ENCODE measurements at regions not wholly inside any gene's neighbourhood (a gene's known extent, or its start where the extent isn't known, plus 50 kb on each side); places are given as distances from the start of the nearest gene placed in this dataset.
"Not testable (repeated sequence)": the region's sequence is repeated elsewhere in the genome, so short reads cannot be mapped to it uniquely, and the experiment has no call there.

GRCh38 chr2:150135223-150135883 lies 352.1 kb downstream of the RND3 start:
- DNase-seq (ENCODE audit: low read depth in 2 of 2): no peak

GRCh38 chr2:150134223-150134857 lies 353.1 kb downstream of the RND3 start:
- DNase-seq (ENCODE audit: low read depth in 2 of 2): no peak

- DNase-seq (ENCODE audit: low read depth in 2 of 2): no peak
These were observed 353.8 kb downstream of the RND3 start for GRCh38 chr2:150133623-150134022.

GRCh38 chr2:150129921-150130575 lies 357.4 kb downstream of the RND3 start:
- DNase-seq (ENCODE audit: low read depth in 2 of 2): no peak

GRCh38 chr2:150127995-150128394 lies 359.5 kb downstream of the RND3 start:
- no peak for DNase-seq (ENCODE audit: low read depth in 2 of 2)

GRCh38 chr2:150127346-150127990 lies 360.0 kb downstream of the RND3 start:
- no peak for DNase-seq (ENCODE audit: low read depth in 2 of 2)

- no peak for DNase-seq (ENCODE audit: low read depth in 2 of 2)
These were observed 360.6 kb downstream of the RND3 start for GRCh38 chr2:150126839-150127238.

- DNase-seq (ENCODE audit: low read depth in 2 of 2): no peak
These were observed 361.2 kb downstream of the RND3 start for GRCh38 chr2:150126143-150126740.

- DNase-seq (ENCODE audit: low read depth in 2 of 2): no peak
These were observed 361.8 kb downstream of the RND3 start for GRCh38 chr2:150125708-150126107.

GRCh38 chr2:150125188-150125587 lies 362.3 kb downstream of the RND3 start:
- DNase-seq (ENCODE audit: low read depth in 2 of 2): no peak

GRCh38 chr2:150124739-150125138 lies 362.7 kb downstream of the RND3 start:
- no peak for DNase-seq (ENCODE audit: low read depth in 2 of 2)

- no peak for DNase-seq (ENCODE audit: low read depth in 2 of 2)
These were observed 364.4 kb downstream of the RND3 start for GRCh38 chr2:150122871-150123613.

- no peak for DNase-seq (ENCODE audit: low read depth in 2 of 2)
These were observed 365.3 kb downstream of the RND3 start for GRCh38 chr2:150122156-150122555.

GRCh38 chr2:150120326-150120955 lies 367.0 kb downstream of the RND3 start:
- DNase-seq (ENCODE audit: low read depth in 2 of 2): no peak

- no peak for DNase-seq (ENCODE audit: low read depth in 2 of 2)
These were observed 367.6 kb downstream of the RND3 start for GRCh38 chr2:150119819-150120218.

- not testable (repeated sequence) for DNase-seq (ENCODE audit: low read depth in 2 of 2)
These were observed 373.4 kb downstream of the RND3 start for GRCh38 chr2:150114089-150114488.

- DNase-seq (ENCODE audit: low read depth in 2 of 2): no peak
These were observed 376.9 kb downstream of the RND3 start for GRCh38 chr2:150110548-150110947.

GRCh38 chr2:150109912-150110311 lies 377.6 kb downstream of the RND3 start:
- no peak for DNase-seq (ENCODE audit: low read depth in 2 of 2)

GRCh38 chr2:150109028-150109427 lies 378.4 kb downstream of the RND3 start:
- no peak for DNase-seq (ENCODE audit: low read depth in 2 of 2)

GRCh38 chr2:150107816-150108215 lies 379.7 kb downstream of the RND3 start:
- no peak for DNase-seq (ENCODE audit: low read depth in 2 of 2)

GRCh38 chr2:150107170-150107569 lies 380.3 kb downstream of the RND3 start:
- DNase-seq (ENCODE audit: low read depth in 2 of 2): no peak
